H1 (cell line): ENCODE measurements at regions not wholly inside any gene's neighbourhood (a gene's known extent, or its start where the extent isn't known, plus 50 kb on each side); places are given as distances from the start of the nearest gene placed in this dataset.

Experiments used
- CHD2 ChIP-seq: IDR thresholded peaks from 2 replicates; pipeline ENCODE4 v1.6.1; 2012; ENCODE audit warnings: low read length, improper control_type of control experiment
- EP300 ChIP-seq, 2 experiments: IDR thresholded peaks; 1 replicate in 1 of 2; 2 replicates in 1 of 2; pipeline ENCODE4 v1.6.1; 2011 to 2012; ENCODE audit warnings: low read depth in 2 of 2, low read length in 2 of 2, mild to moderate bottlenecking in 2 of 2, borderline replicate concordance in 1 of 2, inconsistent platforms in 1 of 2, moderate library complexity in 1 of 2
- HDAC6 ChIP-seq: IDR thresholded peaks from one replicate; pipeline ENCODE4 v1.7.1; 2012; ENCODE audit warnings: low read depth, mild to moderate bottlenecking, inconsistent platforms, low read length, moderate library complexity
- JUND ChIP-seq: IDR thresholded peaks from 2 replicates; pipeline ENCODE4 v1.6.1; 2011; ENCODE audit warnings: mild to moderate bottlenecking, improper control_type of control experiment, low read length
- POLR2AphosphoS5 ChIP-seq: IDR thresholded peaks from 2 replicates; pipeline ENCODE4 v1.6.1; 2011; ENCODE audit warnings: low read depth, low read length
- POU5F1 ChIP-seq: IDR thresholded peaks from 2 replicates; pipeline ENCODE4 v1.6.1; 2011; ENCODE audit warnings: low read depth, mild to moderate bottlenecking, low read length, moderate library complexity
- RBBP5 ChIP-seq: IDR thresholded peaks from 2 replicates; pipeline ENCODE4 v1.7.1; 2012; ENCODE audit warnings: low read depth, mild to moderate bottlenecking, inconsistent platforms, low read length, moderate library complexity, borderline replicate concordance
- RFX5 ChIP-seq: IDR thresholded peaks from 2 replicates; pipeline ENCODE4 v1.6.1; 2011; ENCODE audit warnings: low read depth, low read length, improper control_type of control experiment, borderline replicate concordance
- SIRT6 ChIP-seq: IDR thresholded peaks from one replicate; pipeline ENCODE4 v1.7.1; 2012; ENCODE audit warnings: low read length, inconsistent platforms
- SRF ChIP-seq: IDR thresholded peaks from 2 replicates; pipeline ENCODE4 v1.6.1; 2011; ENCODE audit warnings: mild to moderate bottlenecking, low read depth, low read length, moderate library complexity
- TF ChIP-seq, protein P1 (sequence below): fragments of 300-600 bp; sonication (generic); IDR thresholded peaks from 2 replicates; pipeline ENCODE4 v1.7.1; 2012; ENCODE audit warnings: low read length, moderate library complexity, mild to moderate bottlenecking, inconsistent platforms; ENCODE audit not compliant: insufficient replicate concordance

DNA sequence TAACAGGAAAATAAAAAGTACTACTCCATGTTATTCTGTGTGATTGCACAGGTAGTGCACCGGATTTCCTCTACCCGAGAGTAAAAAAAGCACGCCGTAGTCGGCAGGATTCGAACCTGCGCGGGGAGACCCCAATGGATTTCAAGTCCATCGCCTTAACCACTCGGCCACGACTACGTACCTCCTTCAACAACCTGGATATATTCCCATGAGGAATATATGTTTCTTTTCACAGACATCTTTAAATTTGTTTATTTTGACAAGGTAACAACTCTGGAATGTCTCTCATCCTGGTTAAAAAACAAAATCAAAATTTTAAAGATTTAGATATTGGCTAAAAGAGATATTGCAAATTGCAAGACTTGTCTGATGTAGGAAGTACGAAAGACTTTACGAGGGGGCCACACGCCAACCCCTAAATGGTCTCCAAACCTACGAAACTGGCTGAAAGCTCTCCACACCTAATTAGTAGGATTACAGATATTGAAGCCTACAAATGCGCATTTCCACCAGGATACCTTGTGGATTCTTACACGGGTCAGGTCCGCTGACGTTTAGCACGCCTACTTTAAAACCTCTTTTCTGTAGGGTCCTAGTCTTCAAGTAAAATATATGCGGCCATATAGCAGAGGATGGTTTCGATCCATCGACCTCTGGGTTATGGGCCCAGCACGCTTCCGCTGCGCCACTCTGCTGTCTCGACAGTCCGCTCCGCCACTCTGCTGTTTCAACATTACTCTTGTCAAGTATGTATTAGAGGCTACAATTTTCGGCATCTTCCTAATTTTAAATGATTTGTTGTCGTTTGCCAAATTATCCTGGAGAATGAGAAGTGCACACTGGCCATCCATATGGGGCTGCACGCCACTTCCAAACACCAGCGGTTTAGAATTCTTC is 52.2 kb upstream of the BTN3A2 start (continued):
- TF ChIP-seq POU5F1 (0 out of 2 replicates have a peak, but pooled peaks have one; percentile 37), POLR2AphosphoS5 (no peak), SRF (no peak), RFX5 (no peak), CHD2 (no peak), SIRT6 (no peak), JUND (no peak), EP300 (IDR thresholded peaks at IDR 0.05; ENCODE audit: borderline replicate concordance in 1 of 2, low read depth in 2 of 2, low read length in 2 of 2) (no peak), RBBP5 (peak; percentile 91), HDAC6 (no peak)
- TF ChIP-seq, protein P1, sequence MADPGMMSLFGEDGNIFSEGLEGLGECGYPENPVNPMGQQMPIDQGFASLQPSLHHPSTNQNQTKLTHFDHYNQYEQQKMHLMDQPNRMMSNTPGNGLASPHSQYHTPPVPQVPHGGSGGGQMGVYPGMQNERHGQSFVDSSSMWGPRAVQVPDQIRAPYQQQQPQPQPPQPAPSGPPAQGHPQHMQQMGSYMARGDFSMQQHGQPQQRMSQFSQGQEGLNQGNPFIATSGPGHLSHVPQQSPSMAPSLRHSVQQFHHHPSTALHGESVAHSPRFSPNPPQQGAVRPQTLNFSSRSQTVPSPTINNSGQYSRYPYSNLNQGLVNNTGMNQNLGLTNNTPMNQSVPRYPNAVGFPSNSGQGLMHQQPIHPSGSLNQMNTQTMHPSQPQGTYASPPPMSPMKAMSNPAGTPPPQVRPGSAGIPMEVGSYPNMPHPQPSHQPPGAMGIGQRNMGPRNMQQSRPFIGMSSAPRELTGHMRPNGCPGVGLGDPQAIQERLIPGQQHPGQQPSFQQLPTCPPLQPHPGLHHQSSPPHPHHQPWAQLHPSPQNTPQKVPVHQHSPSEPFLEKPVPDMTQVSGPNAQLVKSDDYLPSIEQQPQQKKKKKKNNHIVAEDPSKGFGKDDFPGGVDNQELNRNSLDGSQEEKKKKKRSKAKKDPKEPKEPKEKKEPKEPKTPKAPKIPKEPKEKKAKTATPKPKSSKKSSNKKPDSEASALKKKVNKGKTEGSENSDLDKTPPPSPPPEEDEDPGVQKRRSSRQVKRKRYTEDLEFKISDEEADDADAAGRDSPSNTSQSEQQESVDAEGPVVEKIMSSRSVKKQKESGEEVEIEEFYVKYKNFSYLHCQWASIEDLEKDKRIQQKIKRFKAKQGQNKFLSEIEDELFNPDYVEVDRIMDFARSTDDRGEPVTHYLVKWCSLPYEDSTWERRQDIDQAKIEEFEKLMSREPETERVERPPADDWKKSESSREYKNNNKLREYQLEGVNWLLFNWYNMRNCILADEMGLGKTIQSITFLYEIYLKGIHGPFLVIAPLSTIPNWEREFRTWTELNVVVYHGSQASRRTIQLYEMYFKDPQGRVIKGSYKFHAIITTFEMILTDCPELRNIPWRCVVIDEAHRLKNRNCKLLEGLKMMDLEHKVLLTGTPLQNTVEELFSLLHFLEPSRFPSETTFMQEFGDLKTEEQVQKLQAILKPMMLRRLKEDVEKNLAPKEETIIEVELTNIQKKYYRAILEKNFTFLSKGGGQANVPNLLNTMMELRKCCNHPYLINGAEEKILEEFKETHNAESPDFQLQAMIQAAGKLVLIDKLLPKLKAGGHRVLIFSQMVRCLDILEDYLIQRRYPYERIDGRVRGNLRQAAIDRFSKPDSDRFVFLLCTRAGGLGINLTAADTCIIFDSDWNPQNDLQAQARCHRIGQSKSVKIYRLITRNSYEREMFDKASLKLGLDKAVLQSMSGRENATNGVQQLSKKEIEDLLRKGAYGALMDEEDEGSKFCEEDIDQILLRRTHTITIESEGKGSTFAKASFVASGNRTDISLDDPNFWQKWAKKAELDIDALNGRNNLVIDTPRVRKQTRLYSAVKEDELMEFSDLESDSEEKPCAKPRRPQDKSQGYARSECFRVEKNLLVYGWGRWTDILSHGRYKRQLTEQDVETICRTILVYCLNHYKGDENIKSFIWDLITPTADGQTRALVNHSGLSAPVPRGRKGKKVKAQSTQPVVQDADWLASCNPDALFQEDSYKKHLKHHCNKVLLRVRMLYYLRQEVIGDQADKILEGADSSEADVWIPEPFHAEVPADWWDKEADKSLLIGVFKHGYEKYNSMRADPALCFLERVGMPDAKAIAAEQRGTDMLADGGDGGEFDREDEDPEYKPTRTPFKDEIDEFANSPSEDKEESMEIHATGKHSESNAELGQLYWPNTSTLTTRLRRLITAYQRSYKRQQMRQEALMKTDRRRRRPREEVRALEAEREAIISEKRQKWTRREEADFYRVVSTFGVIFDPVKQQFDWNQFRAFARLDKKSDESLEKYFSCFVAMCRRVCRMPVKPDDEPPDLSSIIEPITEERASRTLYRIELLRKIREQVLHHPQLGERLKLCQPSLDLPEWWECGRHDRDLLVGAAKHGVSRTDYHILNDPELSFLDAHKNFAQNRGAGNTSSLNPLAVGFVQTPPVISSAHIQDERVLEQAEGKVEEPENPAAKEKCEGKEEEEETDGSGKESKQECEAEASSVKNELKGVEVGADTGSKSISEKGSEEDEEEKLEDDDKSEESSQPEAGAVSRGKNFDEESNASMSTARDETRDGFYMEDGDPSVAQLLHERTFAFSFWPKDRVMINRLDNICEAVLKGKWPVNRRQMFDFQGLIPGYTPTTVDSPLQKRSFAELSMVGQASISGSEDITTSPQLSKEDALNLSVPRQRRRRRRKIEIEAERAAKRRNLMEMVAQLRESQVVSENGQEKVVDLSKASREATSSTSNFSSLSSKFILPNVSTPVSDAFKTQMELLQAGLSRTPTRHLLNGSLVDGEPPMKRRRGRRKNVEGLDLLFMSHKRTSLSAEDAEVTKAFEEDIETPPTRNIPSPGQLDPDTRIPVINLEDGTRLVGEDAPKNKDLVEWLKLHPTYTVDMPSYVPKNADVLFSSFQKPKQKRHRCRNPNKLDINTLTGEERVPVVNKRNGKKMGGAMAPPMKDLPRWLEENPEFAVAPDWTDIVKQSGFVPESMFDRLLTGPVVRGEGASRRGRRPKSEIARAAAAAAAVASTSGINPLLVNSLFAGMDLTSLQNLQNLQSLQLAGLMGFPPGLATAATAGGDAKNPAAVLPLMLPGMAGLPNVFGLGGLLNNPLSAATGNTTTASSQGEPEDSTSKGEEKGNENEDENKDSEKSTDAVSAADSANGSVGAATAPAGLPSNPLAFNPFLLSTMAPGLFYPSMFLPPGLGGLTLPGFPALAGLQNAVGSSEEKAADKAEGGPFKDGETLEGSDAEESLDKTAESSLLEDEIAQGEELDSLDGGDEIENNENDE: no peak
